ENCODE measurements at regions not wholly inside any gene's neighbourhood (a gene's known extent, or its start where the extent isn't known, plus 50 kb on each side); places are given as distances from the start of the nearest gene placed in this dataset.
"Not testable (repeated sequence)": the region's sequence is repeated elsewhere in the genome, so short reads cannot be mapped to it uniquely, and the experiment has no call there.

GRCh38 chr15:21079544-21079943 lies 213.4 kb upstream of the POTEB2 start:
- not testable (repeated sequence) for TF ChIP-seq MAZ (IDR thresholded peaks at IDR 0.05; ENCODE audit: borderline replicate concordance, low read depth, low read length); NFE2L2 (IDR thresholded peaks at IDR 0.05; ENCODE audit: low read depth, low read length); CEBPB (IDR thresholded peaks at IDR 0.05; ENCODE audit: low read depth, low read length)
- TF ChIP-seq, protein P1, sequence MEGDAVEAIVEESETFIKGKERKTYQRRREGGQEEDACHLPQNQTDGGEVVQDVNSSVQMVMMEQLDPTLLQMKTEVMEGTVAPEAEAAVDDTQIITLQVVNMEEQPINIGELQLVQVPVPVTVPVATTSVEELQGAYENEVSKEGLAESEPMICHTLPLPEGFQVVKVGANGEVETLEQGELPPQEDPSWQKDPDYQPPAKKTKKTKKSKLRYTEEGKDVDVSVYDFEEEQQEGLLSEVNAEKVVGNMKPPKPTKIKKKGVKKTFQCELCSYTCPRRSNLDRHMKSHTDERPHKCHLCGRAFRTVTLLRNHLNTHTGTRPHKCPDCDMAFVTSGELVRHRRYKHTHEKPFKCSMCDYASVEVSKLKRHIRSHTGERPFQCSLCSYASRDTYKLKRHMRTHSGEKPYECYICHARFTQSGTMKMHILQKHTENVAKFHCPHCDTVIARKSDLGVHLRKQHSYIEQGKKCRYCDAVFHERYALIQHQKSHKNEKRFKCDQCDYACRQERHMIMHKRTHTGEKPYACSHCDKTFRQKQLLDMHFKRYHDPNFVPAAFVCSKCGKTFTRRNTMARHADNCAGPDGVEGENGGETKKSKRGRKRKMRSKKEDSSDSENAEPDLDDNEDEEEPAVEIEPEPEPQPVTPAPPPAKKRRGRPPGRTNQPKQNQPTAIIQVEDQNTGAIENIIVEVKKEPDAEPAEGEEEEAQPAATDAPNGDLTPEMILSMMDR (conservative IDR thresholded peaks at IDR 0.05; ENCODE audit: low read depth, low read length): not testable (repeated sequence)

Data from IMR-90 (cell line).